SHP77 treated with DMSO at 0.1 percent for 48 hours (cell line): ENCODE measurements at regions not wholly inside any gene's neighbourhood (a gene's known extent, or its start where the extent isn't known, plus 50 kb on each side); places are given as distances from the start of the nearest gene placed in this dataset.
"Not testable (repeated sequence)": the region's sequence is repeated elsewhere in the genome, so short reads cannot be mapped to it uniquely, and the experiment has no call there.

Source experiments
- DNase-seq: peaks from one replicate; lab custom pipeline; 2025; lab: John Stamatoyannopoulos, UW

GRCh38 chr2:182477774-182478173 is 50.9 kb upstream of the PDE1A start:
- no peak for DNase-seq

DNA sequence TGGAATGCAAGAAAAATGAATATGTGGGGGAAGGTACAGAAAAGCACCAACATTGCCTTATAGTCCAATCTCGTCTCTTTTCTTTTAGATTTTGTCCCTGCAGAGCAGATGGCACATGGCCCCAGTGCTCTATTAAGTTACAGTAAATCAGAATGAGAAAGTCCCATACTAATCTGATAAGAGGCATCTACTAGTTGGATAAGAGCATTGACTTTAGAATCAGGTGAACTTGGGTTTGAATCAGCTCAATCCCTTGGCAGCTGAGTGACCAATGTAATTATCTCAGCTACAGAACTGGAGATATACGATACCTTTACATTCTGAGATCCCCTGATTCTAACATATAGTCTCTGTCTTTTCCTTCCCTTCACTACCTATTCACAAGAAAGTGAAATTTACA is 54.8 kb upstream of the PDE1A start:
- no peak for DNase-seq

- no peak for DNase-seq
Observed at GRCh38 chr2:182482511-182482910, 55.7 kb upstream of the PDE1A start.

DNA sequence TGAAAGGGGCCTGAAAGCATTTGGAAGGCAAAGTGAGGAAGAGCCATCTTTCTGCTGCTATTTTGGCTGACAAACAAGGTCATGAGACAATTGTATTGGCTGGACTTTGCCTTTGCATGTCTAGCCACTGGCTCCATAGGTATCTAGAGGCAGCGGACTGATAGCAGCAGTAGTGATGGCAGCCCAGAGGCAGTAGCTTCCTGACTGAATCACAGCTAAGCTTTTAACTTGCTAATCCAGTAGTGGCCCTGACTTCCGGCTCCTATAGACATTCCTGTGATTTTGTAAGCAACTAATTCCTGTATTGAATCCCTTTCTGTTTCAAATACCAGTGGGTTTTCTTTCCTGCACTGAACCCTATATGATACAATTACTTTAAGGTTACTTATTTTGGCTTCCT is 69.8 kb upstream of the PDE1A start:
- no peak for DNase-seq

GRCh38 chr2:182499706-182500470 is 73.1 kb upstream of the PDE1A start:
- DNase-seq: no peak

- DNase-seq: no peak
Observed at GRCh38 chr2:182503886-182504285, 77.0 kb upstream of the PDE1A start.

DNA sequence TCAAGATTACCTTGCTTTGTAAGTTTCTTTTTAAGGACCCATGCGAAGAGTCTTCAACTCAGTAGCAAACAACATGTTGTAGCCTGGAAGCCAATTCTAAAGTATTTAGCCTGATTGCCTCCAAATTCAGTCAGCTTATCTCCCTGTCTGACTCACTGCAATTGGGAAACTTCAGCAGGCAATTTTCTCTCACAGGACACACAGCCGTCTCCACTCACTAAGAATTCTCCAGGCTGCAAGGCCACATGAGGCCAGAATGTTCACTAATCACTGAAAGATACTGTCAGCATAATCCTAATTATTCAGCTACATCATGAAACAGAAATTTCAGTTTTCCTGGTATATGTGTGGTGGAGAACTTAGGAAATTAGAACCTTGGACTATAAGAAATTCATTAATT is 78.1 kb upstream of the PDE1A start:
- no peak for DNase-seq

- DNase-seq: no peak
Observed at GRCh38 chr2:182506606-182507005, 79.8 kb upstream of the PDE1A start.

DNA sequence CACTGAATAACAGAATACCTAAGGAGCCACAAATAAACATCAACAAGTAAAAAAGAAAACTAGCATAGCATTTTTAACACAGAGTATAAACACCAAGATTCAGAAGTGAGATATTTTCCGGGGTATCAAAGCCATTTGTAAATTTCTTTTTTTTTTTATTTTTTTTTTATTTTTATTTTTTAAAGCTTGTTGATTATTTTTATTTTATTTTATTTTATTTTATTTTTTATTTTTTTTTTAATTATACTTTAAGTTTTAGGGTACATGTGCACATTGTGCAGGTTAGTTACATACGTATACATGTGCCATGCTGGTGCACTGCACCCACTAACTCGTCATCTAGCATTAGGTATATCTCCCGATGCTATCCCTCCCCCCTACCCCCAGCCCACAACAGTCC is 81.7 kb upstream of the PDE1A start:
- not testable (repeated sequence) for DNase-seq

GRCh38 chr2:182509216-182509615 is 82.4 kb upstream of the PDE1A start:
- no peak for DNase-seq

DNA sequence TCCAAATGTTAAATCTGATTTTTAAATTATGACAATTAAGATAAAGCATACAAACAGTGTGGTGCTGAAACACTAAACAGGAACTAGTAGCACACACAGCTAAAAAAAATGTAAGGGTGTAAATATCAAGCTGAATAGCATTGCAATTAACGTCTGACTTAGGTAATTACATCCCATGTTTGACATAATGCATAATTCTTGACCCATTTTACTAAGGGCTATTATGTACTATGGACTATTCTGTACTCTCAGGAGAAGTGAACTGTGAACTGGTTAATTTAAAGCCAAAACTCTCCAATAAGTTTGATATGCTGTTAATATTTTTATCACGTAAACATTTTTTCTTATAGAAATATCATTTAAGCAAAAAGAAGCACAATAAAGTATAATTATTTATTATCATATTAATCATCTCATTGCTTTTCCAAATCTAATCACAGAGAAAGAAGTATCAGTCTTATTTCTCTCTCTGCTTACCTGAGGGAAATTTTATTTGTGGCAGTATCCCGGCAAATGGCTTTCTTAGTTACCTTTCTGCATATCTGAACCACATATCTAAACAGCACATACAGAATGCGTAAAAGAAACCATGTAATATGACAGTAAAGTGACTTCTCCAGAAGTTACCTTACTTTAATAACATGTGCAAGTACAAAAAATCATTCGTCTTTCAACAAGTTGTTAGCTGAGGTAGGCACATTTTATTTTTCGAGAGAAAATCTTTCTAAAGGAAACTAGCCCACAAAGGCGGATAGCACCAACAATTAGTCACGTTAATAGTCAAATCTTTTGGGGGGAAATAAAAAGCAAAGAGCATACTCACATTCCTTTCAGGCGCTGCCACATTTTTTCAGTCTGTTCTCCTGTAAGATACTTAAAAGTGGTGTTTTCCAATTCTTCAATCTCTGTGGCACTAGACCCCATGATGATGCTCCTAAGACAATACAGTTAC is 94.9 kb upstream of the PDE1A start:
- DNase-seq: no peak

DNA sequence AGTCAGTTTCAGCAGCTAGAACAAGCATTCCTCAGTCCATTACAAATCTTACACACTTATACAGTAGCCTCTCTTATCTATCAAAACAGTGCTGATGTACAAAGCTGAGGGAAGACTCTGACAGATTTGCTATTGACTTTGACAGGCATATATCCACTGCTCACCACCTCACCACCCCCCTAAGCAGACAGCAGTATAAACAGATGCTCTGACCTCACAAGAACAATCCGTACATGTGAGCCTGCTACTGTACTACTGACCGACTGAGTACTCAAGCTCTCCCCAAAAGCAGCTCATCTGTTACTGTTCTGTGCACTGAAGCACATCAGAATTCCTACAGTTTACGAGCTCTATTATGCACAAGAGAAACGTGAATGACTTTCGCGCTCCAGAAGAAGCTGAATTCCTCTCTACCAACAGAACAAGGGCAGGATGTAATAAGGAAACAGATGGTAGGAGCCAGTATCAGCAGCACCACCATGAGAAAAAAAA is 95.6 kb upstream of the PDE1A start:
- peak; percentile 54 for DNase-seq

DNA sequence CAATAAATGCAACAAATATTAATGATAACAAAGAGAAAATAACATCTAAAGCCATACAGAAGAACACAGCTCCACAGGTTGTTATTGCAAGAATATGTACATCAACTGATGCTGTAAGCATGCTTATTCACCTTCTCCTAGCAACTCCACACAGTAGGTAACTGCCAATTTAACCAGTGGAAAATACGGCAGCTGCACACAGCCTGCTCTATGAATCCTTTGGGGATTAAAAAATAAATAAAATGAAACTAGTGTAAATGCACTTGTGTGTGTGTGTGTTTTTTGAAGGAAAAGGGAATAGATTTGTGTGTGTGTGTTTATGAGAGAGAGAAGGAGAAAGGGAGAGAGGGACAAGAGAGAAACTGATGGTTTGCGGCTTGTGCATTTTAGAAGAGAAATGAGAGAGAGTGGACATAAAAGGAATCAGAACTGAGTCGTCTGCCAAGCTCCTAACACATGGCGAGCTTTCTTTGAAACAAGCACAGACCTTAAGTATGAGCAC is 96.2 kb upstream of the PDE1A start:
- no peak for DNase-seq

DNA sequence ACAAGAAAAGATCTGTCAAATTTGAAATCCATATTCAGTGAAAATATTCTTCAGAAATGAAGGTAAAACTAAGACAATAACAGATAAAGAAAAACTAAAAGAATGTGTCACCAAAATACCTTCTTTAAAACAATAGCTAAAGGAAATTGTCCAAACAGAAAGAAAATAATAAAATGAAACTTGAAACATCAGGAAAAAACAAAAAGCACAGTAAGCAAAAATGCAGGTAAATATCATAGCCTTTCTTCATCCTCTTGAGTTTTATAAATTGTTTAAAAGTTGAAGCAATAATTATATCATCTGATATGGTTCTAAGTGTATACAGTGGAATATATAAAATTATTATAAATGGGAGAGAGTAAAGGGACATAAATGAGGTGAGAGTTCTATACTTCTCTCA is 103.8 kb upstream of the PDE1A start:
- no peak for DNase-seq

DNA sequence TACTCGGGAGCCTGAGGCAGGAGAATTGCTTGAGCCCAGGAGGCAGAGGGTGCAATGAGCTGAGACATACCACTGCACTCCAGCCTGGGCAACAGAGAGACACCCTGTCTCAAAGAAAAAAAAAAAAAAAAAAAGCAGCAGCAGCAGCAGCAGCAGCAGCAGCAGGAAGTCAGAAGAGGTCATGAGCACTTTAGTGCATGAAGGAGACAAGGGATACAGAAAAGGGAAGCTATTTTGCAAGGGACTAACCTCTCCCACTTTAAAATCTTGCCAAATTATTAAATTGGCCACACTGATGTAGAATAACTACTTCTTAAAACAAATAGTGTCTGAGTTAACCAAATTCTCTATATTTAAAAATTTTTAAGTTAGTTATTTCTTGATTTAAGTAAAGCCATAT is 113.4 kb upstream of the PDE1A start:
- DNase-seq: no peak

DNA sequence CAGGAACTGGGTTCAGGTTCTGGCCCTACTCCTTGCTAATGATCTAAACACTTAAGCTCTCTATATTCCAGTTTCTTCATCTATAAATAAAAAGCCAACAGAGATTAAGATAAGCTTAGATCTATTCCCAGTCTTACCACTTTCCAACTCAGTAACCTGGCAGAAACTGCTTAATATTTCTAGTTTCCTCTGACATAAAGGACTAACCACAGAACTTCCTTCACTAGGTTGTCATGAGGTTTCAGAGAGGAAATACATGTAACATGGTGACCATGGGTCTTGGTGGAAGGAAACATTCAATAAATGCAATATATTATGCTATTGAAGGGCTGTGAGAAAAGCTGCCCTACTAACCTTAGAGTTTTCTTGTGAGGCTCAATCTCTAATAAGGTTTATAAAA is 114.4 kb upstream of the PDE1A start:
- no peak for DNase-seq

DNA sequence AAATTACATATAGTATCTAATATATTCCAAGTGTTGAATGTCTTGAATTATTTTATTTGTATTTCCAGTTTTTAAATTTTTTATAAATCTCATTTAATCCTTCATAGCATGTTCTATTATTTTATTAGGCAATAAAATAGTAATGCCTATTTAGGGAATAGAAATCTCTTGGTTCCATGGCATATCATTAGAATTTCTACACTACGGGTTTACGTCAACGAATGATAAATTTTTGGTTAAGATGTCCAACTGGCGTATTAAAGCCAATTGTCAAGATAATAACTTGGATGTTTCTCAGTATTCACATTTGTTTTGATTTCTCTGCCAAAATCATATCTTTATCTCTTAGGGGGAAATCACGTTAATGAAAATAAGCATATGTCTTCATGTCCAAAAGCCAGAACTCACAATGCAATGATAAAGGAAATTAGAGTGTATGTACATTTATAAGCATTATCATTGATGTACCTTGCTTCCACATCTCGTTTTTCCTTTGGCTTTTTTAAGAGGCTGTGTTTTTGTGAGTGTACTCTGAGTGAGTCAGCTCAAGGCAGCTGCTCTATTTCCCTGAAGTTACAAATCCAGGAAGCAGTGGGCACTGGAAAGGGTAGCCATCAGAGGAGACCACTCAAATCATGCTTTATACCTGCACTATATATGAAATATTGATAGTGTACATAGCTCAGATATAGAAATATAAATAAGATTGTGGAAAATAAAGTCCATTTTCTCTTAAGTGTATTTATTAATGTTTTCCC is 115.8 kb upstream of the PDE1A start:
- DNase-seq: no peak

DNA sequence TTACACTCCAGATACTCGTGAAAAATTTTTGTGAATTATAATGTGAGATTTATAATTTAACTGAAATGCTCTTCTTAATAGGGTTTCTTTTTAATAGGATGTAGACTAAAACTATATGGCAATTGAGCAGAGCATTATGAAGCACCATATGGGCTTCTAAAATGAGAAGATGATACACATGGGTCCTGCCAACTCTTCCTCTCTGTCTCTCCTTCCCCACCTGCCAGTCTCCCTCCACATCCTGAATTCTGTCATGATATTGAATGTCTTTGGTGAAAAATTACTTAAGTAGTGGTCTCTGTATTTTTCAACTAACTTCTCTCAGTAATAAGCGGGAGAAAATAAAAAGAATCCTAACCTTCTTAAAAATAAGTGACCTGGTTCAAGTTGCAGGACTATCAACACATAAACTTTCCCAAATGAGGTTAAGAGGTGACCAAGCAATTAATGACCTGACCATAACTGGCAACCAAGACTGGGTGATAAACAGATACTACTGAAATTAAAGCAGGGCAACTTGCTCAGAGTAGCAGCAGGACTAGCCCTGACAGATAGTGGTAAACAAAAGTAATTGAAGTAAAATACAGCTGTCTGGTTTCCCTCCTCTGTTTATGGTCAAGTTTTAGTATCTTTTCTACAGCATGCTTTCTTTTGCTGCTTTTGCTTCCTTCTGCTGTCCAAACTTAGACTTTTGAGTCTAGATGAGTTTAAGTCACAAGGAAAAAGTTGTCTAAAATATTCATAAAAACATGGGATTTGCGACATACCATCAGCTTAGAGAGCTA is 117.1 kb upstream of the PDE1A start:
- DNase-seq: no peak

- no peak for DNase-seq
Observed at GRCh38 chr2:182545420-182546167, 118.8 kb upstream of the PDE1A start.
